Parathyroid adenoma (tissue), 2 donors: ENCODE measurements at regions not wholly inside any gene's neighbourhood (a gene's known extent, or its start where the extent isn't known, plus 50 kb on each side); places are given as distances from the start of the nearest gene placed in this dataset.

ENCODE experiments used
- H2AFZ ChIP-seq: fragments of 300-600 bp; sonication (generic); one replicate; pipeline ENCODE4 v1.7.0; 2017; ENCODE audit warnings: antibody characterized with exemption, mild to moderate bottlenecking
- H3K27ac ChIP-seq: fragments of 300-600 bp; sonication (generic); one replicate; pipeline ENCODE4 v1.7.0; 2017
- H3K27me3 ChIP-seq: fragments of 300-600 bp; sonication (generic); one replicate; pipeline ENCODE4 v1.7.0; 2017; ENCODE audit warnings: low read length; ENCODE audit not compliant: control insufficient read depth, insufficient read depth
- H3K36me3 ChIP-seq: fragments of 300-600 bp; sonication (generic); one replicate; pipeline ENCODE4 v1.7.0; 2017; ENCODE audit warnings: low read length; ENCODE audit not compliant: control insufficient read depth, insufficient read depth
- H3K4me1 ChIP-seq: fragments of 300-600 bp; sonication (generic); one replicate; pipeline ENCODE4 v1.7.0; 2017; ENCODE audit warnings: control low read depth
- H3K4me2 ChIP-seq: fragments of 300-600 bp; sonication (generic); one replicate; pipeline ENCODE4 v1.7.0; 2017; ENCODE audit warnings: low read length
- H3K4me3 ChIP-seq: fragments of 300-600 bp; sonication (generic); one replicate; pipeline ENCODE4 v1.7.0; 2017; ENCODE audit warnings: low read depth, low read length
- H3K79me2 ChIP-seq: fragments of 300-600 bp; sonication (generic); one replicate; pipeline ENCODE4 v1.7.0; 2017; ENCODE audit warnings: control low read depth
- H3K9ac ChIP-seq: fragments of 300-600 bp; sonication (generic); one replicate; pipeline ENCODE4 v1.7.0; 2017; ENCODE audit warnings: mild to moderate bottlenecking
- H3K9me3 ChIP-seq: fragments of 300-600 bp; sonication (generic); one replicate; pipeline ENCODE4 v1.7.0; 2017; ENCODE audit warnings: low read length; ENCODE audit not compliant: control insufficient read depth
- TF ChIP-seq, protein P1 (sequence below): fragments of 300-600 bp; sonication (generic); IDR thresholded peaks from one replicate; pipeline ENCODE4 v1.7.0; 2017; ENCODE audit warnings: antibody characterized with exemption, mild to moderate bottlenecking
- donor health status: primary hyperparathyroidism.

DNA sequence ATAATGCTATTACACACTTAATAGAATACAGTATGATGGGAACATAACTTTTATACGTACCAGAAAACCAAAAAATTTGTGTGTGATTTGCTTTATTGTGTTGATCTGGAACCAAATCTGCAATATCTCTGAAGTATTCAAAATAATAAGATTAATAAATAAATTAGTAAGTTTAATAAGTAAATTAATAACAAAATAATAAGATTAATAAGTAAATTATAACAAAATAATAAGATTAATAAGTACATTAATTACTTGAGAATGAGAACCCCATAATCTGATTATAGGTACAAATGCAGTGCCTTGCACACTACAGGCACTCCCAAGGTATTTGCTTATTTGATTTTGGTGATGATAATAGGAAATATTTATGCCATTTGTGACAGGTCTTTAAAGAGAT lies 267.4 kb downstream of the ZNF326 start:
- Histone ChIP-seq H3K4me2 (no peak overlapping the region), H3K9me3 (no peaks in the 10 kb centered on the region), H3K9ac (no peak overlapping the region), H2AFZ (no peak overlapping the region), H3K36me3 (no peaks in the 10 kb centered on the region), H3K4me3 (no peak overlapping the region), H3K79me2 (no peaks in the 10 kb centered on the region), H3K4me1 (no peaks in the 10 kb centered on the region), H3K27me3 (no peaks in the 10 kb centered on the region), H3K27ac (no peak overlapping the region)
- TF ChIP-seq, protein P1, sequence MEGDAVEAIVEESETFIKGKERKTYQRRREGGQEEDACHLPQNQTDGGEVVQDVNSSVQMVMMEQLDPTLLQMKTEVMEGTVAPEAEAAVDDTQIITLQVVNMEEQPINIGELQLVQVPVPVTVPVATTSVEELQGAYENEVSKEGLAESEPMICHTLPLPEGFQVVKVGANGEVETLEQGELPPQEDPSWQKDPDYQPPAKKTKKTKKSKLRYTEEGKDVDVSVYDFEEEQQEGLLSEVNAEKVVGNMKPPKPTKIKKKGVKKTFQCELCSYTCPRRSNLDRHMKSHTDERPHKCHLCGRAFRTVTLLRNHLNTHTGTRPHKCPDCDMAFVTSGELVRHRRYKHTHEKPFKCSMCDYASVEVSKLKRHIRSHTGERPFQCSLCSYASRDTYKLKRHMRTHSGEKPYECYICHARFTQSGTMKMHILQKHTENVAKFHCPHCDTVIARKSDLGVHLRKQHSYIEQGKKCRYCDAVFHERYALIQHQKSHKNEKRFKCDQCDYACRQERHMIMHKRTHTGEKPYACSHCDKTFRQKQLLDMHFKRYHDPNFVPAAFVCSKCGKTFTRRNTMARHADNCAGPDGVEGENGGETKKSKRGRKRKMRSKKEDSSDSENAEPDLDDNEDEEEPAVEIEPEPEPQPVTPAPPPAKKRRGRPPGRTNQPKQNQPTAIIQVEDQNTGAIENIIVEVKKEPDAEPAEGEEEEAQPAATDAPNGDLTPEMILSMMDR, result no peak

DNA sequence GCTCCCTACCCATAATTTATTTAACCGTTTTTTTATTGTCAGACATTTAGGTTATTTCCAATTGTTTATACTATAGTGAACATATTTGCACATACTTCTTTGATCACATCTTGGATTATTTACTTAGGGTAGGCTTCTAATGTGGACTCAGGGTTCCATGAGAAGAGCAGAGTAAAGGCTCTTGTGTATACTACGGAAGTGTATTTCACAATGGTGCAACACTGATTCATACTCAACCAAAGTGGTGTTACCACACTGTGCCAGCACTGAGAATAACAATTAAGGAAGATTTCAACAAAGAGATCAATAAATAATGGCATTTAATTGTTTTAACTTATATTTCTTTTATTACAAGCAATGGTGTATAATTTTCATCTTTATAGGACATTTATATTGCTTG lies 251.2 kb downstream of the ZNF326 start:
- H3K27me3 ChIP-seq, result no peaks in the 10 kb centered on the region
- H3K4me2 ChIP-seq, result no peak overlapping the region
- H3K27ac ChIP-seq, result no peak overlapping the region
- H3K9ac ChIP-seq, result no peak overlapping the region
- H3K9me3 ChIP-seq, result no peaks in the 10 kb centered on the region
- no peak overlapping the region for H3K4me3 ChIP-seq
- H3K36me3 ChIP-seq, result no peaks in the 10 kb centered on the region
- H2AFZ ChIP-seq, result no peak overlapping the region
- no peaks in the 10 kb centered on the region for H3K79me2 ChIP-seq
- no peaks in the 10 kb centered on the region for H3K4me1 ChIP-seq
- TF ChIP-seq, protein P1, result no peak

DNA sequence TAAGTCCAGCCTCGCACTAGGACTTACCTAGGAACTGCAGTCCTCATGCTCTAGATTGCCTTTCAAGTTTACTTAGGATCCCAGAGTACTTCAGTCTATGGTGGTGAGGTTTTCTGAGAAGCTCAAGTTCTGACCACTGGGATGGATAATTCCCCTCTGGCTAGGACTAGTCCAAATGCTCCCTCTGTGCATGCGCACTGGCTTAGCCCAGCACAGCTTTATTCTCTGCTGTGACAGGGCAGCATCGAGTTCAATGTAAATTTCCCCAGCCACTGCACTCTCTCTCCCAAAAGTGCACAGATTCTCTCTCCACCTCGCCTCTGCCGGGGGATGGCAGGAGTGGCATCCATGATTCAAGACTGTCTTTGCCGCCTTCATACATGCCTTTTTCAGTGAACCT lies 241.6 kb downstream of the ZNF326 start:
- H3K4me2 ChIP-seq, result no peak overlapping the region

DNA sequence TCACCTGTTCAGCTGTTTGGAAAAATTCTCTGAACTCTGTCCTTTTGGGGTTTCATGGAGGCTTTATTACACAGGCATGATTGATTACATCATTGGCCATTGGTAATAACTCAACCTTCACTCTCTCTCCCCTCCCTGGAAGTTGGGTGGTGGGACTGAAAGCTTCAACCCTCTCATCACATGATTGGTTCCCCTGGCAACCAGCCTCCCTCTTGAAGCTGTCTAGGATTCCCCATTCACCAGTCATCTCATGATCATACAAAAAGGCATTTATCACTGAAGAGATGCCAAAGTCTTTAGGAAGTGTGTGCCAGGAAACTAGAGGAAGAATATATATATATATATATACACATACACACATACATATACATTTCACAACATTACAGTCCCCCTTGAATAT lies 228.5 kb downstream of the ZNF326 start:
- Histone ChIP-seq H3K79me2 (no peaks in the 10 kb centered on the region), H3K9ac (no peak overlapping the region), H3K4me2 (no peak overlapping the region), H3K4me1 (no peaks in the 10 kb centered on the region), H2AFZ (no peak overlapping the region), H3K9me3 (no peaks in the 10 kb centered on the region), H3K27me3 (no peaks in the 10 kb centered on the region), H3K36me3 (no peaks in the 10 kb centered on the region), H3K4me3 (no peak overlapping the region), H3K27ac (no peak overlapping the region)
- TF ChIP-seq, protein P1, result no peak

More for the DNA sequence above, 241.6 kb downstream of the ZNF326 start:
- H3K4me3 ChIP-seq, result no peak overlapping the region
- H3K27ac ChIP-seq, result no peak overlapping the region
- H3K27me3 ChIP-seq, result no peaks in the 10 kb centered on the region
- H2AFZ ChIP-seq, result no peak overlapping the region
- no peaks in the 10 kb centered on the region for H3K4me1 ChIP-seq
- no peaks in the 10 kb centered on the region for H3K36me3 ChIP-seq
- peaks cover 3% of the 10 kb centered on the region for H3K9me3 ChIP-seq
- no peaks in the 10 kb centered on the region for H3K79me2 ChIP-seq
- no peak overlapping the region for H3K9ac ChIP-seq
- TF ChIP-seq, protein P1, result no peak

DNA sequence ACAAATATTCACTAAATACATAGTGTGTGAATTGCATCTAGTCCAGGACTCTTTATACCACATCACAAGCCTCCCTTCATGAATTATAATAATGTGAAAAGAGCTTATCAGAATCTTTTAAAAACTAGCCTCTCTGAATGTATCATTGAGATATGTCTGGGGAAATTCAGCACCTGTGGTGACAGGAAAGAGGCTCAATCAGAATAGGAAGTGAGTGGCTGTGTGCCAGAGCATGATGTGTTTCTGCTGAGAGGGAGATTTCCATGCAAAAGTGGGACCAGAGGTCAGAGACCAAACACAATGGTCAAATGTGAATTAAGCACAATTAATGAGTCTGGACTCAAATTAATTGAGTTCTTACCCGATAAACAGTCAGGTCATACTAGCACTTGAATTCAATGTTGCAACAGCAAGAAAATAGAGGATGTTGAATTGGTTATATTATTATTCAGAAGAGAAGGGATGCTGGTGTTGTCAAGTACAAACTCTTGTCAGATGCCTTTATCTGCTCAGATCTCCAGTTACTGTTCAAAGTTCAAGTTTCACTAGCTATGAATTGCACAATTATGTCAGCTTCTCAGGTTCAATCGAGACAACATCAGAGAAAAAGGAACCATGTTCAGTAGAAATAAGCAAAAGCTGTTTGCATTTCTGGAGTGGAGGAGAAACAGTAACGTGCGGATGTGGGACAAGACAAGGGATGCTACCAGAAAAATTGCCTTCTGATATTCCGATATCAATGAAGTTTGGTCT lies 226.2 kb downstream of the ZNF326 start:
- H3K27me3 ChIP-seq, result no peaks in the 10 kb centered on the region
- H3K9ac ChIP-seq, result no peak overlapping the region
- H3K4me3 ChIP-seq, result no peak overlapping the region
- no peak overlapping the region for H3K27ac ChIP-seq
- no peak overlapping the region for H2AFZ ChIP-seq
- H3K79me2 ChIP-seq, result no peaks in the 10 kb centered on the region
- TF ChIP-seq, protein P1, result no peak
- H3K4me1 ChIP-seq, result no peaks in the 10 kb centered on the region
- no peaks in the 10 kb centered on the region for H3K9me3 ChIP-seq
- H3K4me2 ChIP-seq, result no peak overlapping the region
- no peaks in the 10 kb centered on the region for H3K36me3 ChIP-seq
